Endothelial cell of umbilical vein (primary cell): ENCODE measurements at regions not wholly inside any gene's neighbourhood (a gene's known extent, or its start where the extent isn't known, plus 50 kb on each side); places are given as distances from the start of the nearest gene placed in this dataset.

ENCODE experiments used
- BruUV-seq: library from RNA; stranded (reverse); fragments of 400-500 nt; replicated peaks from 2 replicates; lab custom pipeline; 2021; lab: Mats Ljungman, UMichigan
- CTCF ChIA-PET: fragments of 300-600, 350-600 bp; sonication (Branson Sonifier 250); formaldehyde crosslinking; loops from one replicate; lab custom pipeline; 2021; ENCODE audit warnings: antibody characterized with exemption, inconsistent platforms; lab: Charles Lee
- POLR2A ChIA-PET: fragments of 300-600, 350-600 bp; sonication (Branson Sonifier 250); formaldehyde crosslinking; loops from one replicate; lab custom pipeline; 2021; ENCODE audit warnings: antibody characterized with exemption, inconsistent platforms; lab: Charles Lee
- DNase-seq: peaks from one replicate; pipeline ENCODE4 v3.0.0-alpha.2; 2011; ENCODE audit warnings: low read depth, low spot score
- FAIRE-seq: peaks from 2 replicates; lab custom pipeline; 2011; peaks lifted over from hg19 to GRCh38; lab: Jason Lieb, UNC
- H2AFZ ChIP-seq: 2 replicates; pipeline ENCODE4 v1.6.0; 2012; ENCODE audit warnings: low read depth, low read length, control low read depth, inconsistent platforms
- H3K27ac ChIP-seq: 2 replicates; pipeline ENCODE4 v1.5.1; 2011; ENCODE audit warnings: low read depth, mild to moderate bottlenecking, control low read depth, low read length, moderate library complexity; ENCODE audit not compliant: insufficient read depth
- H3K27me3 ChIP-seq, 2 experiments: 2 replicates each; pipeline versions ENCODE4 v1.6.0 to v1.6.1; 2011; ENCODE audit warnings: low read length in 2 of 2, mixed read lengths in 1 of 2; ENCODE audit not compliant: control insufficient read depth in 2 of 2, insufficient read depth in 2 of 2
- H3K36me3 ChIP-seq, 2 experiments: 2 replicates in 1 of 2; 3 replicates in 1 of 2; pipeline ENCODE4 v1.5.1; 2011; ENCODE audit warnings: low read length in 2 of 2, mild to moderate bottlenecking in 1 of 2, moderate library complexity in 1 of 2; ENCODE audit not compliant: control insufficient read depth in 2 of 2, insufficient read depth in 2 of 2; ENCODE audit errors: extremely low read depth in 1 of 2
- H3K4me1 ChIP-seq: 3 replicates; pipeline ENCODE4 v1.5.1; 2011; ENCODE audit warnings: mild to moderate bottlenecking, low read length; ENCODE audit not compliant: control insufficient read depth, insufficient read depth; ENCODE audit errors: extremely low read depth
- H3K4me2 ChIP-seq: 2 replicates; pipeline ENCODE4 v1.6.1; 2011; ENCODE audit warnings: low read length, control low read depth, mixed read lengths; ENCODE audit not compliant: insufficient read depth
- H3K4me3 ChIP-seq, 3 experiments: fragments of 200-600 bp in 1 of 3; sonication (generic), shearing (Covaris generic) in 1 of 3; replicated peaks in 1 of 3; 2 replicates each; pipeline ENCODE4 v1.5.1; 2011 to 2016; ENCODE audit warnings: control low read depth in 3 of 3, low read length in 3 of 3, mild to moderate bottlenecking in 2 of 3, inconsistent platforms in 1 of 3, low read depth in 1 of 3, moderate library complexity in 1 of 3; ENCODE audit not compliant: insufficient read depth in 1 of 3
- H3K79me2 ChIP-seq: 2 replicates; pipeline ENCODE4 v1.6.0; 2012; ENCODE audit warnings: low read length, inconsistent platforms; ENCODE audit not compliant: control insufficient read depth, insufficient read depth
- H3K9ac ChIP-seq: replicated peaks from 2 replicates; pipeline ENCODE3; 2011; ENCODE audit warnings: low read length, control low read depth; ENCODE audit not compliant: insufficient read depth; ENCODE audit errors: extremely low read depth
- H3K9me1 ChIP-seq: replicated peaks from 3 replicates; pipeline ENCODE4 v1.6.0; 2011; ENCODE audit warnings: mild to moderate bottlenecking, low read length; ENCODE audit not compliant: control insufficient read depth, insufficient read depth; ENCODE audit errors: extremely low read depth
- H3K9me3 ChIP-seq: replicated peaks from 2 replicates; pipeline ENCODE4 v1.5.1; 2012; ENCODE audit warnings: low read length, inconsistent platforms; ENCODE audit not compliant: control insufficient read depth, insufficient read depth
- H4K20me1 ChIP-seq: replicated peaks from 2 replicates; pipeline ENCODE3; 2011; ENCODE audit warnings: mild to moderate bottlenecking, low read length; ENCODE audit not compliant: control insufficient read depth, insufficient read depth; ENCODE audit errors: extremely low read depth
- EZH2 ChIP-seq: IDR thresholded peaks from 2 replicates; pipeline ENCODE4 v1.6.1; 2012; ENCODE audit warnings: borderline replicate concordance, low read depth, mild to moderate bottlenecking, moderate library complexity, low read length, inconsistent platforms; ENCODE audit not compliant: severe bottlenecking
- FOS ChIP-seq: IDR thresholded peaks from 2 replicates; pipeline ENCODE4 v1.6.1; 2011; ENCODE audit warnings: mild to moderate bottlenecking, low read length, moderate library complexity, borderline replicate concordance; ENCODE audit not compliant: insufficient read depth
- GATA2 ChIP-seq: IDR thresholded peaks from 2 replicates; pipeline ENCODE4 v1.7.0; 2011; ENCODE audit warnings: low read depth, mild to moderate bottlenecking, moderate library complexity, mixed read lengths, low read length; ENCODE audit not compliant: insufficient read length, insufficient read depth
- JUN ChIP-seq: IDR thresholded peaks from 2 replicates; pipeline ENCODE4 v1.6.1; 2011; ENCODE audit warnings: borderline replicate concordance, low read depth; ENCODE audit not compliant: insufficient read length, insufficient read depth
- MYC ChIP-seq: IDR thresholded peaks from one replicate; pipeline ENCODE4 v1.6.1; 2011; ENCODE audit warnings: mild to moderate bottlenecking, low read depth, low read length
- POLR2A ChIP-seq: IDR thresholded peaks from 2 replicates; pipeline ENCODE4 v1.6.1; 2012; ENCODE audit warnings: low read depth, mild to moderate bottlenecking, control low read depth, low read length
- POLR2AphosphoS5 ChIP-seq: IDR thresholded peaks from 2 replicates; pipeline ENCODE4 v1.6.1; 2012; ENCODE audit warnings: low read depth, mild to moderate bottlenecking, control low read depth, low read length, moderate library complexity; ENCODE audit not compliant: insufficient read depth
- dilution Hi-C: fragments of 300-500 bp; cut with MboI; formaldehyde crosslinking; loops from one replicate; pipeline ENCODE4 v1.15.0; 2019; ENCODE audit warnings: low sequenced_read_pairs; ENCODE audit not compliant: extremely low pct_ligation_motif_present
- intact Hi-C: fragments of 100-400 bp; cut with micrococcal nuclease; formaldehyde crosslinking; loops from one replicate; pipeline ENCODE4 v1.10.0; 2022
- TF ChIP-seq, protein P1 (sequence below), 2 donors: IDR thresholded peaks; 1 replicate in 1 of 2; 2 replicates in 1 of 2; pipeline ENCODE4 v1.5.1; 2011; ENCODE audit warnings: low read length in 2 of 2, mild to moderate bottlenecking in 2 of 2, moderate library complexity in 2 of 2, control low read depth in 1 of 2, inconsistent platforms in 1 of 2, low read depth in 1 of 2; ENCODE audit not compliant: insufficient read depth in 1 of 2; ENCODE audit errors: extremely low read depth in 1 of 2
- TF ChIP-seq, protein P2 (sequence below): IDR thresholded peaks from 2 replicates; pipeline ENCODE4 v1.6.1; 2011; ENCODE audit not compliant: insufficient read depth, insufficient read length

DNA sequence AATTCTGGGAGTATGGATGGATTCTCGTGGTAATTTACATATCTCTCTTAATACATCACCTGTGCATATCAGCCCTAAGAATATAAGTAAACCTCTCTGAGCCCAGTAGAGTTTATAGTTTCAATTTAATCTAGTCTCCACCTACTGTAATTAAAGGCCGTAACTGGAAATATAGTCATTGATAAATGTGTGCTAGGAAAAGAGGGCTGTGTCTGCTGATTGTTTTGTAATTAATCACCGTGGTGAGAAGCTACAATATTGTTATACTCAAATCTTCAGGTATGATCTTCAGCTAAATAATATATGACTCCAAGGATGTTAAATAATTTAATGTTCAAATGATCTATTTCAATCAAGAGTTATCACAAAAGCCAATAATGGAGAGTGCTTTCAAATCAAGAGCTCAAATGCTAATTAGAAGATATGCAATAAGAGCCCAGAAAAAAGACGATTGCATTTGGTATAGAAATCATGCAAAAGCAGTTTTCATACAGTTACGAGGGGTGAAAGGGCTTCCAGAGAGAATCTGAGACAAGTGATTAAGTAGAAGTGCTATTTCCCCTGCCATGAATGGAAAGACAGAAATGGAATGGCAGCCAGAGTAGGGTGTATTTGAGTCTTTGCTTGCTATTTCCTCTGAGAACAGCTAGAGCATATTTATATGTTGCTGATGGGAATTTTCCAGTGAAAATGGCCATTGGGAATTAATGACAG lies 1134.3 kb downstream of the NCAM2 start:
- POLR2A ChIA-PET, result no interaction called here
- dilution Hi-C loops, result no loop called here

DNA sequence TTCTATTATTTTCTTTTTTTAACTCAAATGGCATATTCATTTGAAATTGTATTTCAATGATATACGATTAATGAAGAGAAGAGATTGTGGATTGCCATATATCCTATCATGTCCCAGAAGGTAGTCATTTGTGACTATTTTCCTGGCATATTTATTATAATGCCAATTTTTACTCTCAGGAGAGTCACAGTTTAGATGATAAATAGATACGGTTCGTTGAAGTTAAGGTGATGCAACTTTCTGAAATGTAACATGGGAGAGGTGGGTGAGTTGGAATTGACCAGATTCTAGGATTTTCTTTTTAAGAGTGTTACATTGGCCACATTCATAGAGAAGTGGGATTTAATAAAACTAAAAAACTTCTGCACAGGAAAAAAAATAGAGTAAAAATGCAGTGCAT lies 1138.5 kb downstream of the NCAM2 start:
- POLR2A ChIA-PET, result no interaction called here

More for the DNA sequence above, 1134.3 kb downstream of the NCAM2 start:
- H3K4me3 ChIP-seq, result no peak overlapping the region
- TF ChIP-seq POLR2A (no peak), GATA2 (no peak), MYC (no peak), POLR2AphosphoS5 (no peak)
- intact Hi-C loops, result no loop called here
- no peak overlapping the region for H3K9ac ChIP-seq
- no peaks in the 10 kb centered on the region for H3K9me1 ChIP-seq
- H3K9me3 ChIP-seq, result no peaks in the 10 kb centered on the region
- no TSS peak for BruUV-seq
- H3K4me2 ChIP-seq, result no peak overlapping the region
- no peak overlapping the region for H2AFZ ChIP-seq
- no peak overlapping the region for H3K27ac ChIP-seq
- no peaks in the 10 kb centered on the region for H3K79me2 ChIP-seq
- no peaks in the 10 kb centered on the region for H3K27me3 ChIP-seq
- no peaks in the 10 kb centered on the region for H3K36me3 ChIP-seq
- no peaks in the 10 kb centered on the region for H3K4me1 ChIP-seq
- H4K20me1 ChIP-seq, result no peaks in the 10 kb centered on the region
- FAIRE-seq (no peak), DNase-seq (no peak)
- CTCF ChIA-PET, result no interaction called here

More for the DNA sequence above, 1138.5 kb downstream of the NCAM2 start:
- no TSS peak for BruUV-seq
- H4K20me1 ChIP-seq, result no peaks in the 10 kb centered on the region
- intact Hi-C loops, result no loop called here
- H2AFZ ChIP-seq, result no peak overlapping the region
- TF ChIP-seq EZH2, result no peak
- TF ChIP-seq, protein P1, sequence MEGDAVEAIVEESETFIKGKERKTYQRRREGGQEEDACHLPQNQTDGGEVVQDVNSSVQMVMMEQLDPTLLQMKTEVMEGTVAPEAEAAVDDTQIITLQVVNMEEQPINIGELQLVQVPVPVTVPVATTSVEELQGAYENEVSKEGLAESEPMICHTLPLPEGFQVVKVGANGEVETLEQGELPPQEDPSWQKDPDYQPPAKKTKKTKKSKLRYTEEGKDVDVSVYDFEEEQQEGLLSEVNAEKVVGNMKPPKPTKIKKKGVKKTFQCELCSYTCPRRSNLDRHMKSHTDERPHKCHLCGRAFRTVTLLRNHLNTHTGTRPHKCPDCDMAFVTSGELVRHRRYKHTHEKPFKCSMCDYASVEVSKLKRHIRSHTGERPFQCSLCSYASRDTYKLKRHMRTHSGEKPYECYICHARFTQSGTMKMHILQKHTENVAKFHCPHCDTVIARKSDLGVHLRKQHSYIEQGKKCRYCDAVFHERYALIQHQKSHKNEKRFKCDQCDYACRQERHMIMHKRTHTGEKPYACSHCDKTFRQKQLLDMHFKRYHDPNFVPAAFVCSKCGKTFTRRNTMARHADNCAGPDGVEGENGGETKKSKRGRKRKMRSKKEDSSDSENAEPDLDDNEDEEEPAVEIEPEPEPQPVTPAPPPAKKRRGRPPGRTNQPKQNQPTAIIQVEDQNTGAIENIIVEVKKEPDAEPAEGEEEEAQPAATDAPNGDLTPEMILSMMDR (IDR thresholded peaks at IDR 0.05; ENCODE audit: extremely low read depth in 1 of 2, insufficient read depth in 1 of 2, low read depth in 1 of 2, low read length in 2 of 2), result no peak
- no peak for TF ChIP-seq POLR2AphosphoS5
- no peak for TF ChIP-seq MYC
- TF ChIP-seq GATA2, result no peak
- TF ChIP-seq FOS, result no peak
- no peak for TF ChIP-seq JUN
- TF ChIP-seq, protein P2, sequence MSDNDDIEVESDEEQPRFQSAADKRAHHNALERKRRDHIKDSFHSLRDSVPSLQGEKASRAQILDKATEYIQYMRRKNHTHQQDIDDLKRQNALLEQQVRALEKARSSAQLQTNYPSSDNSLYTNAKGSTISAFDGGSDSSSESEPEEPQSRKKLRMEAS, result no peak
- no peak for TF ChIP-seq POLR2A
- no peak overlapping the region for H3K4me2 ChIP-seq
- H3K79me2 ChIP-seq, result no peaks in the 10 kb centered on the region
- no peaks in the 10 kb centered on the region for H3K27me3 ChIP-seq
- dilution Hi-C loops, result no loop called here
- H3K4me1 ChIP-seq, result no peaks in the 10 kb centered on the region
- H3K4me3 ChIP-seq, result no peak overlapping the region
- H3K36me3 ChIP-seq, result no peaks in the 10 kb centered on the region
- H3K9me3 ChIP-seq, result peaks cover 2% of the 10 kb centered on the region
- FAIRE-seq, result no peak
- no peak for DNase-seq
- no peak overlapping the region for H3K9ac ChIP-seq
- H3K27ac ChIP-seq, result no peak overlapping the region
- CTCF ChIA-PET, result no interaction called here
- no peaks in the 10 kb centered on the region for H3K9me1 ChIP-seq
